ENCODE measurements at regions not wholly inside any gene's neighbourhood (a gene's known extent, or its start where the extent isn't known, plus 50 kb on each side); places are given as distances from the start of the nearest gene placed in this dataset.

GRCh38 chr6:154579485-154579884, 69.0 kb upstream of the CNKSR3 start:
- RAD21 ChIA-PET (ENCODE audit: low non-redundant PET in 1 of 2, low total read pairs in 2 of 2, uncharacterized antibody in 2 of 2, unreplicated experiment in 2 of 2): no interaction called here
- POLR2A ChIA-PET: no interaction called here
- Histone ChIP-seq H3K9me2 (ENCODE audit: insufficient read depth) (no peaks in the 10 kb centered on the region), H2AFZ (ENCODE audit: low read depth, low read length, poor library complexity, severe bottlenecking) (no peak overlapping the region), H3K27me3 (ENCODE audit: insufficient read depth, low read length) (no peaks in the 10 kb centered on the region), H3K4me2 (ENCODE audit: low read length) (no peak overlapping the region), H3K27ac (ENCODE audit: low read depth, low read length) (no peak overlapping the region), H3K36me3 (ENCODE audit: control insufficient read depth in 1 of 2, insufficient read depth in 2 of 2, low read length in 2 of 2) (no peaks in the 10 kb centered on the region), H3K79me2 (ENCODE audit: insufficient read depth, low read length) (no peaks in the 10 kb centered on the region), H4K20me1 (ENCODE audit: insufficient read depth) (no peaks in the 10 kb centered on the region), H3K4me1 (ENCODE audit: control insufficient read depth in 1 of 2, insufficient read depth in 2 of 2, low read length in 2 of 2) (no peaks in the 10 kb centered on the region), H3K4me3 (replicated peaks in 1 of 2; ENCODE audit: low read depth in 1 of 2, low read length in 2 of 2) (no peak overlapping the region), H3K9me3 (ENCODE audit: control insufficient read depth in 1 of 2, insufficient read depth in 1 of 2, low read depth in 1 of 2, low read length in 2 of 2) (no peaks in the 10 kb centered on the region), H3K9ac (ENCODE audit: low read length) (no peak overlapping the region)
- CTCF ChIA-PET: no interaction called here
- DNase-seq (ENCODE audit: low read depth, low spot score) (no peak), ATAC-seq (no peak)
- intact Hi-C loops (cut with micrococcal nuclease): no loop called here
- TF ChIP-seq CEBPB (IDR thresholded peaks at IDR 0.05; ENCODE audit: low read depth): no peak
- no peak for TF ChIP-seq ZNF274 (IDR thresholded peaks at IDR 0.05; ENCODE audit: low read depth, low read length)
- TF ChIP-seq POLR2A (IDR thresholded peaks at IDR 0.05; ENCODE audit: borderline replicate concordance, extremely low read depth, insufficient read depth, insufficient read length): no peak
- no peak for TF ChIP-seq ZFX (IDR thresholded peaks at IDR 0.05)
- no peak for TF ChIP-seq SIN3A (IDR thresholded peaks at IDR 0.05; ENCODE audit: low read depth)
- no peak for TF ChIP-seq EZH2 (IDR thresholded peaks at IDR 0.05)
- no peak for TF ChIP-seq REST (IDR thresholded peaks at IDR 0.05; ENCODE audit: low read depth)
- TF ChIP-seq YY1 (IDR thresholded peaks at IDR 0.05; ENCODE audit: extremely low read depth, insufficient replicate concordance, low read depth, low read length): no peak
- no TSS peak for BruUV-seq (replicated peaks)
